Progenitor cell of endocrine pancreas (in vitro differentiated cells): ENCODE measurements at regions not wholly inside any gene's neighbourhood (a gene's known extent, or its start where the extent isn't known, plus 50 kb on each side); places are given as distances from the start of the nearest gene placed in this dataset.

ENCODE experiments used
- DNase-seq: peaks from one replicate; pipeline ENCODE4 v3.0.0; 2021; ENCODE audit warnings: low spot score; ENCODE audit not compliant: unreplicated experiment
- H3K27ac Mint-ChIP-seq: 2 replicates; pipeline ENCODE4 v1.8.0; 2021; ENCODE audit warnings: mild to moderate bottlenecking, moderate library complexity, mixed read lengths
- H3K27me3 Mint-ChIP-seq: 2 replicates; pipeline ENCODE4 v1.8.0; 2021; ENCODE audit warnings: mixed read lengths
- H3K36me3 Mint-ChIP-seq: 2 replicates; pipeline ENCODE4 v1.8.0; 2022; ENCODE audit warnings: mixed read lengths; ENCODE audit not compliant: insufficient read depth
- H3K4me1 Mint-ChIP-seq: 2 replicates; pipeline ENCODE4 v1.8.0; 2021; ENCODE audit warnings: low read depth, mixed read lengths
- H3K4me3 Mint-ChIP-seq: 2 replicates; pipeline ENCODE4 v1.8.0; 2021; ENCODE audit warnings: low read depth, mild to moderate bottlenecking, moderate library complexity, mixed read lengths
- H3K9me3 Mint-ChIP-seq: 2 replicates; pipeline ENCODE4 v1.8.0; 2021; ENCODE audit warnings: low read depth, mixed read lengths
- CTCF ChIP-seq: fragments of 200-600 bp; sonication (generic); IDR thresholded peaks from one replicate; pipeline ENCODE4 v1.5.0; 2021; ENCODE audit warnings: antibody characterized with exemption, mild to moderate bottlenecking; ENCODE audit not compliant: unreplicated experiment

- Mint-ChIP-seq H3K27me3 (no peaks in the 10 kb centered on the region), H3K4me3 (no peak overlapping the region), H3K27ac (peak overlapping the region; percentile 59), H3K9me3 (no peaks in the 10 kb centered on the region), H3K36me3 (no peaks in the 10 kb centered on the region), H3K4me1 (peaks cover 22% of the 10 kb centered on the region)
- no peak for DNase-seq
- no peak for TF ChIP-seq CTCF
These were observed 122.0 kb upstream of the SEL1L start for GRCh38 chr14:81655423-81656314.

- no peak overlapping the region for H3K27ac Mint-ChIP-seq
- no peak for TF ChIP-seq CTCF
- no peak overlapping the region for H3K4me3 Mint-ChIP-seq
- no peak for DNase-seq
- no peaks in the 10 kb centered on the region for H3K9me3 Mint-ChIP-seq
- H3K4me1 Mint-ChIP-seq: peaks cover 16% of the 10 kb centered on the region
- no peaks in the 10 kb centered on the region for H3K27me3 Mint-ChIP-seq
- no peaks in the 10 kb centered on the region for H3K36me3 Mint-ChIP-seq
These were observed 123.2 kb upstream of the SEL1L start for GRCh38 chr14:81656811-81657210.

- Mint-ChIP-seq H3K27ac (no peak overlapping the region), H3K9me3 (no peaks in the 10 kb centered on the region), H3K36me3 (no peaks in the 10 kb centered on the region), H3K27me3 (no peaks in the 10 kb centered on the region), H3K4me1 (peaks cover 10% of the 10 kb centered on the region), H3K4me3 (no peak overlapping the region)
- no peak for TF ChIP-seq CTCF
- DNase-seq: no peak
These were observed 128.4 kb upstream of the SEL1L start for GRCh38 chr14:81662066-81662465.

- Mint-ChIP-seq H3K4me3 (no peak overlapping the region), H3K27ac (peak overlapping the region; percentile 42), H3K36me3 (peaks cover 1% of the 10 kb centered on the region), H3K27me3 (no peaks in the 10 kb centered on the region), H3K9me3 (peaks cover 5% of the 10 kb centered on the region), H3K4me1 (peaks cover 5% of the 10 kb centered on the region)
- no peak for DNase-seq
- TF ChIP-seq CTCF: no peak
These were observed 129.0 kb upstream of the SEL1L start for GRCh38 chr14:81662570-81663197.

GRCh38 chr14:81668626-81669274 lies 135.1 kb upstream of the SEL1L start:
- no peaks in the 10 kb centered on the region for H3K27me3 Mint-ChIP-seq
- no peak for DNase-seq
- H3K27ac Mint-ChIP-seq: no peak overlapping the region
- H3K9me3 Mint-ChIP-seq: peaks cover 12% of the 10 kb centered on the region
- no peak for TF ChIP-seq CTCF
- no peak overlapping the region for H3K4me3 Mint-ChIP-seq
- no peaks in the 10 kb centered on the region for H3K4me1 Mint-ChIP-seq
- peaks cover 1% of the 10 kb centered on the region for H3K36me3 Mint-ChIP-seq
